H9 (cell line): ENCODE measurements at regions not wholly inside any gene's neighbourhood (a gene's known extent, or its start where the extent isn't known, plus 50 kb on each side); places are given as distances from the start of the nearest gene placed in this dataset.

Experiments
- DNase-seq: peaks from one replicate; pipeline ENCODE4 v3.0.0-alpha.2; 2017
- H2AFZ ChIP-seq: one replicate; pipeline ENCODE4 v1.6.1; 2013; ENCODE audit warnings: mild to moderate bottlenecking, low read length, control low read depth, moderate library complexity
- H2AK5ac ChIP-seq: 2 replicates; pipeline ENCODE4 v1.6.1; 2013; ENCODE audit warnings: low read length, control low read depth, mixed read lengths; ENCODE audit not compliant: insufficient read length
- H2BK120ac ChIP-seq: one replicate; pipeline ENCODE4 v1.6.1; 2013; ENCODE audit warnings: low read depth, mild to moderate bottlenecking, low read length, control low read depth, inconsistent platforms; ENCODE audit not compliant: poor library complexity, severe bottlenecking
- H2BK12ac ChIP-seq: 2 replicates; pipeline ENCODE4 v1.6.1; 2013; ENCODE audit warnings: low read length, control low read depth, mixed read lengths, low read depth; ENCODE audit not compliant: insufficient read length
- H2BK15ac ChIP-seq: 2 replicates; pipeline ENCODE4 v1.6.1; 2013; ENCODE audit warnings: low read depth, low read length, control low read depth
- H2BK20ac ChIP-seq: one replicate; pipeline ENCODE4 v1.6.1; 2013; ENCODE audit warnings: low read depth, mild to moderate bottlenecking, low read length, control low read depth, inconsistent platforms; ENCODE audit not compliant: poor library complexity, severe bottlenecking
- H2BK5ac ChIP-seq: 2 replicates; pipeline ENCODE4 v1.6.1; 2013; ENCODE audit warnings: low read length, control low read depth, mixed read lengths; ENCODE audit not compliant: insufficient read length
- H3K14ac ChIP-seq: 2 replicates; pipeline ENCODE4 v1.6.1; 2013; ENCODE audit warnings: low read length, control low read depth; ENCODE audit not compliant: insufficient read depth
- H3K18ac ChIP-seq: 2 replicates; pipeline ENCODE4 v1.6.1; 2013; ENCODE audit warnings: low read depth, mild to moderate bottlenecking, mixed read lengths, low read length, control low read depth; ENCODE audit not compliant: insufficient read length
- H3K23ac ChIP-seq: 2 replicates; pipeline ENCODE4 v1.6.1; 2013; ENCODE audit warnings: low read length, control low read depth, mixed read lengths, low read depth; ENCODE audit not compliant: insufficient read length
- H3K23me2 ChIP-seq: 2 replicates; pipeline ENCODE4 v1.6.1; 2013; ENCODE audit warnings: low read depth, mild to moderate bottlenecking, mixed read lengths, low read length, control low read depth; ENCODE audit not compliant: insufficient read length, poor library complexity, severe bottlenecking
- H3K27ac ChIP-seq: 2 replicates; pipeline ENCODE4 v1.5.1; 2013; ENCODE audit warnings: low read length, control low read depth, mixed read lengths, low read depth; ENCODE audit not compliant: insufficient read length
- H3K27me3 ChIP-seq: 2 replicates; pipeline ENCODE4 v1.6.1; 2013; ENCODE audit warnings: low read length, control low read depth, inconsistent platforms; ENCODE audit not compliant: insufficient read depth
- H3K4ac ChIP-seq: 2 replicates; pipeline ENCODE4 v1.6.1; 2013; ENCODE audit warnings: low read depth, mild to moderate bottlenecking, control low read depth, inconsistent platforms, low read length, moderate library complexity
- H3K4me1 ChIP-seq: 2 replicates; pipeline ENCODE4 v1.6.1; 2013; ENCODE audit warnings: low read length, control low read depth, inconsistent platforms; ENCODE audit not compliant: insufficient read depth
- H3K4me2 ChIP-seq: 2 replicates; pipeline ENCODE4 v1.6.1; 2013; ENCODE audit warnings: low read length, control low read depth, mixed read lengths; ENCODE audit not compliant: insufficient read length, insufficient read depth
- H3K56ac ChIP-seq: 2 replicates; pipeline ENCODE4 v1.6.1; 2013; ENCODE audit warnings: low read depth, mild to moderate bottlenecking, mixed read lengths, low read length, control low read depth; ENCODE audit not compliant: insufficient read length
- H3K79me1 ChIP-seq: 2 replicates; pipeline ENCODE4 v1.6.1; 2013; ENCODE audit warnings: low read depth, mild to moderate bottlenecking, moderate library complexity, low read length, control low read depth, inconsistent platforms; ENCODE audit not compliant: insufficient read depth, poor library complexity, severe bottlenecking
- H3K79me2 ChIP-seq: 2 replicates; pipeline ENCODE4 v1.6.1; 2013; ENCODE audit warnings: low read length, control low read depth, inconsistent platforms; ENCODE audit not compliant: insufficient read depth
- H3K9ac ChIP-seq: 2 replicates; pipeline ENCODE4 v1.6.1; 2013; ENCODE audit warnings: low read length, control low read depth, mixed read lengths; ENCODE audit not compliant: insufficient read length; ENCODE audit errors: extremely low read depth
- H3K9me3 ChIP-seq: one replicate; pipeline ENCODE4 v1.6.1; 2013; ENCODE audit warnings: low read depth, low read length, inconsistent platforms; ENCODE audit not compliant: control insufficient read depth
- H3T11ph ChIP-seq: one replicate; pipeline ENCODE4 v1.6.1; 2013; ENCODE audit warnings: mild to moderate bottlenecking, low read length, control low read depth, inconsistent platforms
- H4K20me1 ChIP-seq: one replicate; pipeline ENCODE4 v1.6.1; 2013; ENCODE audit not compliant: control insufficient read depth, insufficient read length, insufficient read depth
- H4K5ac ChIP-seq: 2 replicates; pipeline ENCODE4 v1.6.1; 2013; ENCODE audit warnings: low read depth, mild to moderate bottlenecking, mixed read lengths, low read length, control low read depth; ENCODE audit not compliant: insufficient read length
- H4K8ac ChIP-seq: replicated peaks from 2 replicates; pipeline ENCODE4 v1.6.1; 2013; ENCODE audit warnings: low read length, control low read depth, mixed read lengths, low read depth; ENCODE audit not compliant: insufficient read length
- H4K91ac ChIP-seq: 2 replicates; pipeline ENCODE4 v1.6.1; 2013; ENCODE audit warnings: low read depth, mild to moderate bottlenecking, moderate library complexity, mixed read lengths, low read length, control low read depth; ENCODE audit not compliant: insufficient read length
- H3K27ac Mint-ChIP-seq, 3 experiments: 2 replicates in 2 of 3; 3 replicates in 1 of 3; pipeline ENCODE4 v1.8.0; 2020 to 2021; ENCODE audit warnings: mixed read lengths in 3 of 3, mild to moderate bottlenecking in 1 of 3, moderate library complexity in 1 of 3
- H3K27me3 Mint-ChIP-seq: 2 replicates; pipeline ENCODE4 v1.8.0; 2021; ENCODE audit warnings: low read depth, mild to moderate bottlenecking, moderate library complexity, mixed read lengths
- H3K36me3 Mint-ChIP-seq, 3 experiments: 2 replicates in 2 of 3; 3 replicates in 1 of 3; pipeline ENCODE4 v1.8.0; 2020 to 2021; ENCODE audit warnings: low read depth in 3 of 3, mixed read lengths in 3 of 3; ENCODE audit not compliant: insufficient read depth in 1 of 3
- H3K4me1 Mint-ChIP-seq, 2 experiments: 2 replicates each; pipeline ENCODE4 v1.8.0; 2020; ENCODE audit warnings: mixed read lengths in 2 of 2
- H3K4me3 Mint-ChIP-seq, 2 experiments: 2 replicates in 1 of 2; 3 replicates in 1 of 2; pipeline ENCODE4 v1.8.0; 2020 to 2021; ENCODE audit warnings: mild to moderate bottlenecking in 2 of 2, mixed read lengths in 2 of 2, moderate library complexity in 1 of 2
- H3K9me3 Mint-ChIP-seq, 2 experiments: 2 replicates in 1 of 2; 3 replicates in 1 of 2; pipeline ENCODE4 v1.8.0; 2020; ENCODE audit warnings: mild to moderate bottlenecking in 2 of 2, mixed read lengths in 2 of 2, moderate library complexity in 1 of 2
- CTCF ChIP-seq: fragments of 200-600 bp; sonication (generic); conservative IDR thresholded peaks from 3 replicates; pipeline ENCODE4 v1.8.0; 2021; ENCODE audit warnings: antibody characterized with exemption, mild to moderate bottlenecking
- WGBS: extraction: QIAGEN DNeasy Blood & Tissue Kit; methylation state at CpG from one replicate; pipeline ENCODE4 v1.1.7; 2013; ENCODE audit warnings: missing lambda C conversion rate, low lambda C conversion rate, mixed read lengths; ENCODE audit not compliant: insufficient read length; ENCODE audit errors: extremely low coverage; 5-methylcytosine and 5-hydroxymethylcytosine counted together

GRCh38 chr6:169159331-169159730, 94.3 kb downstream of the THBS2 start:
- no peaks in the 10 kb centered on the region; a peak in 2 of 4 replicates for H3K4me1 Mint-ChIP-seq
- no peak overlapping the region for H4K8ac ChIP-seq
- no peak overlapping the region for H3T11ph ChIP-seq
- no peak overlapping the region for H3K4me3 Mint-ChIP-seq
- H3K23ac ChIP-seq: no peak overlapping the region
- H2BK5ac ChIP-seq: no peak overlapping the region
- H3K14ac ChIP-seq: no peak overlapping the region
- H3K36me3 Mint-ChIP-seq: peaks cover 0 to 5% (median 0%) of the 10 kb centered on the region in 3 experiments; a peak in 2 of 7 replicates
- no peaks in the 10 kb centered on the region for H3K9me3 ChIP-seq
- no peak overlapping the region for H2BK12ac ChIP-seq
- WGBS: no CpG with 5 or more reads among the region's 15 CpGs
- peaks cover 4% of the 10 kb centered on the region for H3K27me3 Mint-ChIP-seq
- no peak for DNase-seq
- no peak overlapping the region for H3K27ac Mint-ChIP-seq
- no peak overlapping the region for H2AK5ac ChIP-seq
- TF ChIP-seq CTCF: no peak
- peaks cover 3% of the 10 kb centered on the region; the same call in 1 of the 2 replicates for H3K4me1 ChIP-seq
- H3K56ac ChIP-seq: no peak overlapping the region
- H3K27me3 ChIP-seq: no peaks in the 10 kb centered on the region
- H3K18ac ChIP-seq: no peak overlapping the region
- H3K4me2 ChIP-seq: no peak overlapping the region
- no peak overlapping the region for H3K4ac ChIP-seq
- H4K91ac ChIP-seq: no peak overlapping the region
- H2AFZ ChIP-seq: no peak overlapping the region
- no peak overlapping the region for H3K9ac ChIP-seq
- no peak overlapping the region for H2BK20ac ChIP-seq
- H4K5ac ChIP-seq: no peak overlapping the region
- H4K20me1 ChIP-seq: no peaks in the 10 kb centered on the region
- no peaks in the 10 kb centered on the region for H3K23me2 ChIP-seq
- no peak overlapping the region for H3K27ac ChIP-seq
- H3K79me2 ChIP-seq: no peaks in the 10 kb centered on the region
- H3K9me3 Mint-ChIP-seq: peaks cover 6 to 10% of the 10 kb centered on the region in 2 experiments; a peak in 3 of 5 replicates
- no peaks in the 10 kb centered on the region for H3K79me1 ChIP-seq
- H2BK120ac ChIP-seq: no peak overlapping the region
- no peak overlapping the region for H2BK15ac ChIP-seq
